ENCODE measurements at regions not wholly inside any gene's neighbourhood (a gene's known extent, or its start where the extent isn't known, plus 50 kb on each side); places are given as distances from the start of the nearest gene placed in this dataset.
A peak's percentile ranks its signal among the peaks of the same experiment; 100 is the strongest.

DNA sequence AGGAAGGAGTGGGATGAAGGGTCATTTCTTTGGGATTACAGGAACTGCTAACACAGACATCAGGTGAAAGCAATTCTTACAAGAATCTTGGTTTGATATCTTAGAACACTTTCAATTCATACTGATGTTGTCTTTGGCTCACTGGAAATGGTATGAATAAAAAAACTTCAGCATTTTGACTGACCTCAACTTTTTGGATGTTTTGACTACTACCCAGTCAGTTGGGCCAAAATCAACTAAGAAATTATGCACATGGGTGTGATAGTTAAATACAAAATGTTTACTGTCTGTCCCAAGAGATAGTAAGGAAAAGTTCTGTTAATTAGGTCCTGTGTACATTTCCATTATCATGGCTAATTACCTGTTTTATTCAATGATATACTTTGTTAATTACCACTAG lies 165.5 kb upstream of the LRIG1 start:
- no peak overlapping the region for H3K27ac Mint-ChIP-seq
- no peak for DNase-seq
- H3K36me3 Mint-ChIP-seq (ENCODE audit: low read depth): no peaks in the 10 kb centered on the region
- no peaks in the 10 kb centered on the region for H3K27me3 Mint-ChIP-seq (ENCODE audit: low read depth, poor library complexity)
- no peak overlapping the region for H3K4me3 Mint-ChIP-seq
- TF ChIP-seq CTCF (IDR thresholded peaks at IDR 0.05): no peak
- H3K9me3 Mint-ChIP-seq: peaks cover 6% of the 10 kb centered on the region
- peaks cover 8% of the 10 kb centered on the region for H3K4me1 Mint-ChIP-seq

DNA sequence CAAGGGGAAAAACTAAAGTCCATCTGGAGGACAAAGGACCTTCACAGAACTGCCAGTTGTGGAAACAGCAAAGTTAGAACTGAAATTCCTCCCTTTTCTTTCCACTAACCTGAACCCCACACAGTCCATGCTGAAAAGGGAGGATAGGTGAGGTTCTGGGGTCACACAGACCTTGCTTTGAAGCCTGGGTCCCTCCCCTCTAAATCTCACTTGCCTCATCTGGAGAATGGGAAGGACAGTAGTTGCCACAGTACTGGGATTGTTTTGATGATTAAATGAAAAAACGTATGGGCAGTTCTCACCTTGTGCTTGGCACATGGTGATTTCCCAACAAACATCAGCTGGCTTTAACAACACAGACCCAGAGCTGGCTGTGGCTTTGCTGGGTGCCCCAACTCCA lies 166.4 kb upstream of the LRIG1 start:
- no peak for TF ChIP-seq CTCF (IDR thresholded peaks at IDR 0.05)
- H3K36me3 Mint-ChIP-seq (ENCODE audit: low read depth): no peaks in the 10 kb centered on the region
- H3K4me1 Mint-ChIP-seq: no peaks in the 10 kb centered on the region
- H3K27ac Mint-ChIP-seq: no peak overlapping the region
- no peak overlapping the region for H3K4me3 Mint-ChIP-seq
- peaks cover 6% of the 10 kb centered on the region for H3K9me3 Mint-ChIP-seq
- peaks cover 2% of the 10 kb centered on the region for H3K27me3 Mint-ChIP-seq (ENCODE audit: low read depth, poor library complexity)
- DNase-seq: no peak

DNA sequence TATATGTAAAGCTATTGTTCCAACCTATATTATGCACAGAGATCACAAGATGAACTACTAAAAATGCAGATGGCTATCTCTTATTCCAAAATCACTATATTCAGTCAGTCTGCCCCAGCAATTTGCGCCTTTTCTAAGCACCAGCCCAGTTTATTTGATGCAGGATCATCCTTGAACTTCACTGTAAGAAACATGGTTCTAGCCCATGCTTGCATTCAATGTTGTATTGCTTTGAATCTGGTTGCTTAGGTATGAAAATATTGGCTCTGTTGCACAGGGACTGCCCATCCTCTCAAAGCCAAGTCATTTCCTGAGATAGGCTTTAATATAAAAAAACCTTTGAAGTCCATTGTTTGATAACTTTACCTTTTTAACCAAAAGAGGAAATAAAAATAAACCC lies 170.5 kb upstream of the LRIG1 start:
- peaks cover 6% of the 10 kb centered on the region for H3K9me3 Mint-ChIP-seq
- H3K4me1 Mint-ChIP-seq: peaks cover 7% of the 10 kb centered on the region
- DNase-seq: no peak
- no peak overlapping the region for H3K27ac Mint-ChIP-seq
- no peaks in the 10 kb centered on the region for H3K36me3 Mint-ChIP-seq (ENCODE audit: low read depth)
- TF ChIP-seq CTCF (IDR thresholded peaks at IDR 0.05): no peak
- peaks cover 8% of the 10 kb centered on the region for H3K27me3 Mint-ChIP-seq (ENCODE audit: low read depth, poor library complexity)
- H3K4me3 Mint-ChIP-seq: no peak overlapping the region

GRCh38 chr3:66672830-66673229 lies 172.0 kb upstream of the LRIG1 start:
- Mint-ChIP-seq H3K4me3 (no peak overlapping the region), H3K27ac (no peak overlapping the region), H3K4me1 (peaks cover 7% of the 10 kb centered on the region), H3K36me3 (ENCODE audit: low read depth) (no peaks in the 10 kb centered on the region), H3K27me3 (ENCODE audit: low read depth, poor library complexity) (peaks cover 8% of the 10 kb centered on the region), H3K9me3 (peaks cover 6% of the 10 kb centered on the region)
- DNase-seq: no peak
- no peak for TF ChIP-seq CTCF (IDR thresholded peaks at IDR 0.05)

DNA sequence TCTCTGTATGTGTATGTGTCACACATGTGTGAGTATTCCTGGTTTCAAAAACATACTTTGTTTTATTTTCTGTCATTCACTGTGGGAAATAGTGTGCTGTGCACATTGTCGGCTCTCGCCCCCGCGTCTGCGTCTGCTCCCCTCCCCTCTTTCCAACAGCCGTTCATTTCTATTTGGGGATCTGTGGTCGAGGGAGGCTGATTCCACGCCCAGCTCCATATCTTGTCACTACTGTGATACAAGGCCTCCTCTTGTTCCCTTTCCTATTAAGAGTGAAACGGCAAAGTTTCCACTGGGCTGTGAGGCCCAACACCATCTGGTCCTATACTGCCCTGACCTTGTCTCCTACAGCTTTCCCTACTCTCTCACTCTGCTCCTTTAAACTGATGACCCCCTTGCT lies 172.5 kb upstream of the LRIG1 start:
- no peak overlapping the region for H3K4me3 Mint-ChIP-seq
- peaks cover 7% of the 10 kb centered on the region for H3K4me1 Mint-ChIP-seq
- H3K27ac Mint-ChIP-seq: peak overlapping the region; percentile 13
- H3K27me3 Mint-ChIP-seq (ENCODE audit: low read depth, poor library complexity): peaks cover 8% of the 10 kb centered on the region
- H3K36me3 Mint-ChIP-seq (ENCODE audit: low read depth): no peaks in the 10 kb centered on the region
- no peak for DNase-seq
- TF ChIP-seq CTCF (IDR thresholded peaks at IDR 0.05): no peak
- peaks cover 9% of the 10 kb centered on the region for H3K9me3 Mint-ChIP-seq

- Mint-ChIP-seq H3K4me1 (peaks cover 7% of the 10 kb centered on the region), H3K27me3 (ENCODE audit: low read depth, poor library complexity) (peaks cover 8% of the 10 kb centered on the region), H3K9me3 (peaks cover 20% of the 10 kb centered on the region), H3K4me3 (no peak overlapping the region), H3K36me3 (ENCODE audit: low read depth) (no peaks in the 10 kb centered on the region), H3K27ac (no peak overlapping the region)
- no peak for TF ChIP-seq CTCF (IDR thresholded peaks at IDR 0.05)
- no peak for DNase-seq
These were observed 174.5 kb upstream of the LRIG1 start for GRCh38 chr3:66675366-66675765.
